Keratinocyte (primary cell): ENCODE measurements at regions not wholly inside any gene's neighbourhood (a gene's known extent, or its start where the extent isn't known, plus 50 kb on each side); places are given as distances from the start of the nearest gene placed in this dataset.

ENCODE experiments used
- EZH2 ChIP-seq: IDR thresholded peaks from one replicate; pipeline ENCODE4 v1.6.1; 2012; ENCODE audit warnings: inconsistent platforms, mild to moderate bottlenecking, low read length, moderate library complexity
- TF ChIP-seq, protein P1 (sequence below), 3 experiments: IDR thresholded peaks in 1 of 3; conservative IDR thresholded peaks in 1 of 3; optimal IDR thresholded peaks in 1 of 3; 2 replicates in 2 of 3; 3 replicates in 1 of 3; pipeline versions ENCODE3 to v1.5.1; 2011; ENCODE audit warnings: low read length in 3 of 3, mild to moderate bottlenecking in 3 of 3, moderate library complexity in 2 of 3, control low read depth in 1 of 3, inconsistent platforms in 1 of 3; ENCODE audit not compliant: insufficient read depth in 2 of 3; ENCODE audit errors: extremely low read depth in 1 of 3

DNA sequence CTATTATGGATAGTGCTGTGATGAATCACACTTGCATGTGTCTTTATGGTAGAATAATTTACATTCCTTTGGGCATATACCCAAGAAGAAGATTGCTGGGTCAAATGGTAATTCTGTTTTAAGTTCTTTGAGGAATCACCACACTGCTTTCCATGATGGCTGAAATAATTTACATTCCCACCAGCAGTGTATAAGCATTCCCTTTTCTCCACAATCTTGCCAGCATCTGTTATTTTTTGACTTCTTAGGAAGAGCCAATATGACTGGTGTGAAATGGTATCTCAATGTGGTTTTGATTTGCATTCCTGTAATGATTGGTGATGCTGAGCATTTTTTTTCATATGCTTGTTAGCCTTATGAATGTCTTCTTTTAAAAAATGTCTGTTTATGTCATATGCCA, 1120.2 kb downstream of the ARAP2 start:
- TF ChIP-seq, protein P1, sequence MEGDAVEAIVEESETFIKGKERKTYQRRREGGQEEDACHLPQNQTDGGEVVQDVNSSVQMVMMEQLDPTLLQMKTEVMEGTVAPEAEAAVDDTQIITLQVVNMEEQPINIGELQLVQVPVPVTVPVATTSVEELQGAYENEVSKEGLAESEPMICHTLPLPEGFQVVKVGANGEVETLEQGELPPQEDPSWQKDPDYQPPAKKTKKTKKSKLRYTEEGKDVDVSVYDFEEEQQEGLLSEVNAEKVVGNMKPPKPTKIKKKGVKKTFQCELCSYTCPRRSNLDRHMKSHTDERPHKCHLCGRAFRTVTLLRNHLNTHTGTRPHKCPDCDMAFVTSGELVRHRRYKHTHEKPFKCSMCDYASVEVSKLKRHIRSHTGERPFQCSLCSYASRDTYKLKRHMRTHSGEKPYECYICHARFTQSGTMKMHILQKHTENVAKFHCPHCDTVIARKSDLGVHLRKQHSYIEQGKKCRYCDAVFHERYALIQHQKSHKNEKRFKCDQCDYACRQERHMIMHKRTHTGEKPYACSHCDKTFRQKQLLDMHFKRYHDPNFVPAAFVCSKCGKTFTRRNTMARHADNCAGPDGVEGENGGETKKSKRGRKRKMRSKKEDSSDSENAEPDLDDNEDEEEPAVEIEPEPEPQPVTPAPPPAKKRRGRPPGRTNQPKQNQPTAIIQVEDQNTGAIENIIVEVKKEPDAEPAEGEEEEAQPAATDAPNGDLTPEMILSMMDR (optimal IDR thresholded peaks at IDR 0.05 in 1 of 3, IDR thresholded peaks at IDR 0.05 in 1 of 3, conservative IDR thresholded peaks at IDR 0.05 in 1 of 3; ENCODE audit: extremely low read depth in 1 of 3, insufficient read depth in 2 of 3, low read length in 3 of 3) = no peak
- TF ChIP-seq EZH2 = no peak
